ENCODE measurements at regions not wholly inside any gene's neighbourhood (a gene's known extent, or its start where the extent isn't known, plus 50 kb on each side); places are given as distances from the start of the nearest gene placed in this dataset.

DNA sequence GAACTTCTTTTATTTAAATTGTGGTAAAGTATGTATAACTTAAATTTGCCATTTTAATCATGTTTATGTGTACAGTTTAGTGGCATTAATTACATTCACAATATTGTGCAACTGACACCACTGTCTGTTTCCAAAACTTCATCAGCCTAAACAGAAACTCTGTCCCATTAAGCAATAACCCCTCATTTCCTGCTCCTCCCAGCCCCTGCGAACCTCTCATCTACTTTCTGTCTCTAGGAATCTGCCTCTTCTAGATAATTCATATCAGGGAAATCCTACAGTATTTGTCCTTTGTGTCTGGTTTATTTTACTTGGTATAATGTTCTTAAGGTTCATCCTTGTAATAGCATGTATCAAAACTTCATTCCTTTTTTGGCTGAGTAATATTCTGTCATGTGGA is 75.1 kb downstream of the BOLA3 start:
- H2BK12ac ChIP-seq (ENCODE audit: low read depth, low read length), result no peak overlapping the region
- H3K79me2 ChIP-seq (ENCODE audit: control insufficient read depth in 1 of 2, insufficient read depth in 2 of 2, low read length in 2 of 2), result peaks cover 0 to 12% of the 10 kb centered on the region in 2 experiments; a peak in 2 of 4 replicates
- H2BK20ac ChIP-seq (ENCODE audit: low read length), result no peak overlapping the region
- POLR2A ChIA-PET (ENCODE audit: partially characterized antibody), result no interaction called here
- H3K79me1 ChIP-seq (ENCODE audit: low read depth, low read length), result peaks cover 3% of the 10 kb centered on the region; the same call in 1 of the 2 replicates
- 100% methylated on average over 1 of the region's 1 CpG; no CpG with 5 or more reads in 1 of the 2 experiments for WGBS, 2 experiments (ENCODE audit: extremely low coverage in 1 of 2, insufficient coverage in 1 of 2, insufficient read length in 1 of 2, insufficient replicate concordance in 2 of 2, low coverage in 1 of 2, low lambda C conversion rate in 2 of 2, missing lambda C conversion rate in 1 of 2)
- no peaks in the 10 kb centered on the region for H3K27me3 ChIP-seq (replicated peaks in 1 of 4; ENCODE audit: control insufficient read depth in 3 of 4, extremely low read depth in 1 of 4, insufficient read depth in 3 of 4, low read length in 3 of 4)
- H3K4me2 ChIP-seq (ENCODE audit: insufficient read depth in 1 of 2, low read depth in 2 of 2, low read length in 2 of 2), result no peak overlapping the region
- no peak overlapping the region for H4K91ac ChIP-seq (replicated peaks; ENCODE audit: insufficient read length, low read length)
- H3K23ac ChIP-seq (ENCODE audit: insufficient read length), result no peak overlapping the region
- H4K20me1 ChIP-seq (replicated peaks in 1 of 2; ENCODE audit: control insufficient read depth in 1 of 2, insufficient read depth in 2 of 2, low read length in 2 of 2), result no peaks in the 10 kb centered on the region
- no peak overlapping the region for H3K4ac ChIP-seq (replicated peaks; ENCODE audit: insufficient read length, low read depth, low read length)
- CTCF ChIA-PET (ENCODE audit: partially characterized antibody), result interaction anchor here (1.4 kb wide), 1 partner anchor 67 kb away, joined by 3 read pairs; no protein-coding TSS in a partner anchor
- no peak overlapping the region for H3K9ac ChIP-seq (replicated peaks in 1 of 4; ENCODE audit: extremely low read depth in 1 of 4, low read depth in 3 of 4, low read length in 3 of 4)
- no peaks in the 10 kb centered on the region for H3K9me3 ChIP-seq (ENCODE audit: insufficient read depth in 2 of 2, low read depth in 1 of 2, low read length in 1 of 2)
- H4K8ac ChIP-seq (ENCODE audit: extremely low read depth, insufficient read depth, low read length), result no peak overlapping the region
- no peak overlapping the region for H2AFZ ChIP-seq (ENCODE audit: low read length)
- H2AK5ac ChIP-seq (ENCODE audit: low read depth, low read length), result no peak overlapping the region
- no peak overlapping the region for H4K5ac ChIP-seq (ENCODE audit: insufficient read length, low read depth, low read length)
- DNase-seq (ENCODE audit: low read depth in 1 of 2, low spot score in 2 of 2) (no peak), FAIRE-seq (no peak)
- no peaks in the 10 kb centered on the region for H3K23me2 ChIP-seq (ENCODE audit: low read depth, low read length)
- no peak for TF ChIP-seq RNF2 (IDR thresholded peaks at IDR 0.05; ENCODE audit: borderline replicate concordance, low read depth, low read length, missing control alignments, poor library complexity, severe bottlenecking)
- H3K18ac ChIP-seq (ENCODE audit: extremely low read depth, low read length), result no peak overlapping the region
- H3K36me3 ChIP-seq (ENCODE audit: control insufficient read depth in 2 of 4, insufficient read depth in 4 of 4, low read length in 3 of 4), result peaks cover 0 to 8% (median 1%) of the 10 kb centered on the region in 4 experiments; a peak in 1 of 8 replicates
- H3K27ac ChIP-seq (ENCODE audit: low read depth, low read length), result no peak overlapping the region
- H3K4me1 ChIP-seq (replicated peaks in 1 of 4; ENCODE audit: control insufficient read depth in 3 of 4, insufficient read depth in 4 of 4, low read length in 3 of 4), result peaks cover 0 to 2% (median 0%) of the 10 kb centered on the region in 4 experiments; a peak in 1 of 7 replicates
- H3K14ac ChIP-seq (ENCODE audit: insufficient read length), result no peak overlapping the region
- no peak overlapping the region for H3K4me3 ChIP-seq (ENCODE audit: extremely low read depth in 1 of 4, insufficient read depth in 2 of 4, low read depth in 3 of 4, low read length in 4 of 4)
- H2BK120ac ChIP-seq (replicated peaks; ENCODE audit: low read depth, low read length), result no peak overlapping the region
- no peak overlapping the region for H2BK5ac ChIP-seq (ENCODE audit: low read depth, low read length)
- no peak overlapping the region for H2BK15ac ChIP-seq (ENCODE audit: low read length)
- no peak overlapping the region for H3K56ac ChIP-seq (replicated peaks; ENCODE audit: insufficient read length, low read depth, low read length)
